22Rv1 (cell line): ENCODE measurements at regions not wholly inside any gene's neighbourhood (a gene's known extent, or its start where the extent isn't known, plus 50 kb on each side); places are given as distances from the start of the nearest gene placed in this dataset.

Experiments
- H3K27ac ChIP-seq: fragments of 450-650 bp; 2 replicates; pipeline ENCODE4 v1.5.1; 2017
- CTCF ChIP-seq: fragments of 450-650 bp; IDR thresholded peaks from 2 replicates; pipeline ENCODE4 v1.5.1; 2017; ENCODE audit warnings: mild to moderate bottlenecking
- ZFX ChIP-seq: fragments of 450-650 bp; IDR thresholded peaks from 2 replicates; pipeline ENCODE4 v1.6.1; 2017; ENCODE audit warnings: antibody characterized with exemption, borderline replicate concordance

GRCh38 chr2:118489712-118490299, 357.6 kb downstream of the EN1 start:
- H3K27ac ChIP-seq: no peak overlapping the region
- TF ChIP-seq CTCF (no peak), ZFX (no peak)

GRCh38 chr2:118481299-118481698, 366.1 kb downstream of the EN1 start:
- H3K27ac ChIP-seq: no peak overlapping the region
- TF ChIP-seq CTCF (no peak), ZFX (no peak)

- H3K27ac ChIP-seq: no peak overlapping the region
- TF ChIP-seq ZFX: no peak
- no peak for TF ChIP-seq CTCF
Measured at GRCh38 chr2:118479020-118479419, 368.4 kb downstream of the EN1 start.

- no peak for TF ChIP-seq CTCF
- no peak for TF ChIP-seq ZFX
- no peak overlapping the region for H3K27ac ChIP-seq
Measured at GRCh38 chr2:118477111-118477862, 370.2 kb downstream of the EN1 start.

GRCh38 chr2:118475622-118476205, 371.7 kb downstream of the EN1 start:
- TF ChIP-seq ZFX (no peak), CTCF (no peak)

GRCh38 chr2:118474541-118474920, 372.9 kb downstream of the EN1 start:
- TF ChIP-seq ZFX (no peak), CTCF (no peak)
- no peak overlapping the region for H3K27ac ChIP-seq

More at GRCh38 chr2:118475622-118476205, 371.7 kb downstream of the EN1 start:
- H3K27ac ChIP-seq: no peak overlapping the region
